ENCODE measurements at regions not wholly inside any gene's neighbourhood (a gene's known extent, or its start where the extent isn't known, plus 50 kb on each side); places are given as distances from the start of the nearest gene placed in this dataset.

- no peak for TF ChIP-seq CTCF (IDR thresholded peaks at IDR 0.05 in 2 of 3, conservative IDR thresholded peaks at IDR 0.05 in 1 of 3; ENCODE audit: borderline replicate concordance in 1 of 3, insufficient read depth in 1 of 3, low read depth in 2 of 3, low read length in 2 of 3)
- TF ChIP-seq RAD21 (IDR thresholded peaks at IDR 0.05; ENCODE audit: low read depth), result no peak
- TF ChIP-seq EZH2phosphoT487 (IDR thresholded peaks at IDR 0.05; ENCODE audit: borderline replicate concordance), result no peak
- TF ChIP-seq ELF1 (IDR thresholded peaks at IDR 0.05; ENCODE audit: borderline replicate concordance, low read depth), result no peak
- no peak for TF ChIP-seq SIN3A (IDR thresholded peaks at IDR 0.05; ENCODE audit: low read depth)
- no peak for TF ChIP-seq POLR2AphosphoS5 (IDR thresholded peaks at IDR 0.05; ENCODE audit: low read depth, low read length)
- TF ChIP-seq EGR1 (IDR thresholded peaks at IDR 0.05; ENCODE audit: low read depth), result no peak
- no peak for TF ChIP-seq SRF (IDR thresholded peaks at IDR 0.05; ENCODE audit: low read depth)
- no peak for TF ChIP-seq POLR2A (IDR thresholded peaks at IDR 0.05; ENCODE audit: borderline replicate concordance, extremely low read depth, insufficient read depth, insufficient read length)
Measured at GRCh38 chr16:86215233-86215978, 294.9 kb upstream of the FOXF1 start.
